Effector CD8-positive, alpha-beta T cell (primary cell): ENCODE measurements at regions not wholly inside any gene's neighbourhood (a gene's known extent, or its start where the extent isn't known, plus 50 kb on each side); places are given as distances from the start of the nearest gene placed in this dataset.
"Not testable (repeated sequence)": the region's sequence is repeated elsewhere in the genome, so short reads cannot be mapped to it uniquely, and the experiment has no call there.

Experiments
- DNase-seq: peaks from one replicate; lab custom pipeline; 2025; lab: John Stamatoyannopoulos, UW

DNA sequence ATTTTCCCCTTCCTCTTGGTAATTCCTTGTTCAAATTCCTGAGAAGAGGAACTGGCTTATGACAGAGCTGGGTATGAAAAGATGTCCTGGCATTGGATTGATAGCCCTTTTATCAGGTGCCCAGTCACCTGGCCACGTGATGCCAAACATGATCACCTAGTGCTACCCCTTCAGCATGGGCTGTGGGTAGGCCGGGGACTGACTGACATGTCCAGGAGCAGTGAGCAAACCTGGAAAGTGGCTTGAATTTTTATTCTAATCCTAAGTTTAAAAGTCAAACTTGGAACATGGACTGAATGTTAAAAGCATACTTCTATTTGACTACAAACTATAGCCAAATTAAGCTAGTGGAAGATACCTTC, 99.7 kb upstream of the CXCL13 start:
- DNase-seq, result no peak

DNA sequence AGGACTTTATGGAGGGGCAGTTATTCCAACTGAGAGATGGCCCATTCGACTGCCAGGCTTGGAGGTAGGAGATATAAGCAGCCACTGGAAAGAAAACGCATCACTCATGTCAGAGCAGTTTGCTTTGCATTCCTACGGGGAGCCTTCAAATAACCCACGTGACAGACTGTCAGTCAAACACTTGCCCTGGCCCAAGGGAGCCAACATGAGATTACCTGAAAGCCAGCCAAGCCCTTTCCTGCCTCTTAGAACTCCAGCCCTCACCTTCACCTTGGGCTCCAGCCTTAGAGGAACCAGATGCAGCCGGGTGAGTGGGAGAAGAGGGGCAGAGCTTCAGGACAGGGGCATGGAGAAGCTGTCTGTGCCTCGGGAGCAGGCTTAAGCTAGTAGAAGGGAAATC, 95.3 kb upstream of the CXCL13 start:
- DNase-seq, result no peak

DNA sequence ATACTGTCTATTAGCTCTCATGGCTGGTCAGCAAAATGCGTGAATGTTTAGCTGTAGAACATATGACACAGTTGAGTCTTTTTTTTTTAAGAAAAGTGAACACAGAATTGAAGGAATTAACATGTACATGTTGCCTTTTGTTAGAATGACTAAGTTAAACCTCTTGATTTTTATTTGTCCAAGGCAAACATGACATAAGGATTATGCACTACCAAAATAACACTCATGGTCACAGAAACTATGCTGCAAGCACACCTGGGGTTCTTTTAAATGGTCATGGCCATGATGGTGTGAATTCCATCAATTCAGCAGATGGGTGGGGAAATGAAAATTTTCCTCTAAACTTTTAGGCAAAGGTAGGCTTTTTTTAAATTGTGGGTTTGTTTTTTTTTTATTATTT, 80.1 kb upstream of the CXCL13 start:
- DNase-seq, result no peak

DNA sequence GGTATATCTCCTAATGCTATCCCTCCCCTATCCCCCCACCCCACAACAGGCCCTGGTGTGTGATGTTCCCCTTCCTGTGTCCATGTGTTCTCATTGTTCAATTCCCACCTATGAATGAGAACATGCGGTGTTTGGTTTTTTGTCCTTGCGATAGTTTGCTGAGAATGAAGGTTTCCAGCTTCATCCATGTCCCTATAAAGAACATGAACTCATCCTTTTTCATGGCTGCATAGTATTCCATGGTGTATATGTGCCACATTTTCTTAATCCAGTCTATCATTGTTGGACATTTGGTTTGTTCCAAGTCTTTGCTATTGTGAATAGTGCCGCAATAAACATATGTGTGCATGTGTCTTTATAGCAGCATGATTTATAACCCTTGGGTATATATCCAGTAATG, 77.7 kb upstream of the CXCL13 start:
- DNase-seq, result not testable (repeated sequence)

DNA sequence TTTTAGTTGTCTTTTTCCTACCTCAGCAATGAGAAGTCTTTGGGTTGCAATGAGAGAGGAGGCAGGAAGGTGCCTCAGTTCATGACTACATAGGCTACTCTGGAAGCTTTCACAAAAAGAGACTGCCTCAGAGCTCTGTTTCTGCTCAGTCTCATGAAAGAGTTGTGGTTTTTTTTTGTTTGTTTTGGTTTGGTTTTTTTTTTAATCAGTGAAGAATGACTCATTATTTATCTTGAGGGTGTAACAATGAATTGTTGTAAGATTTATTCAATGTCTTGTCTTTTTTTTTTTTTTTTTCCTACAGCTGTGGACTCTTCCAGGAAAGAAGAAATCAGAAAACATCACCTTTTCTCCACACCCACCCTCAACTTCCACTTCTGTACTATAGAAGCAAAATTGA, 67.5 kb upstream of the CXCL13 start:
- DNase-seq, result no peak

DNA sequence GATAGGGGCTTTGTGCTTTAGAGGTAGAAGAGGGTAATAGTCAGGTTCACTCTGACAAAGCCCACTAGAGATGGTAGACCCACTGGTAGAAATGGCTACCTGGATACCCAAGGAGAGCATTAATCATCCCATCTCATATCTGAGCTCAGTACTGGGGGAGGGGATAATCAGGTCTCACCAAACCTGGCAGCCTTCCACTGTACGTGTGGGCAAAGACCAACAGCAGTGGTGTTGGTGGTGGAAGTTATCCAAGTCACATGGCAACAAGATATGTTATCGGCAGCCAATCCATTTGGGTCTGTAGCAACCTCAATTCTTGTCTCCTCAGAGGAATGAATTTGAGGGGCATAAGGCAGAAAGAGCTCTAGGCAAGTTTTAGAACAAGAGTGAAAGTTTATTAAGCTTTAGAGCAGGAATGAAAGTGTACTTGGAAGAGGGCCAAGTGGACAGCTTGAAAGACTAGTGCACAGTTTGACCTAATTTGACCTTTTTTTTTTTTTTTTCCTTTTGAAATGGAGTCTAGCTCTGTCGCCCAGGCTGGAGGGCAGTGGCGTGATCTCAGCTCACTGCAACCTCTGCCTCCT, 67.0 kb upstream of the CXCL13 start:
- DNase-seq, result no peak
